Ishikawa (cell line): ENCODE measurements at regions not wholly inside any gene's neighbourhood (a gene's known extent, or its start where the extent isn't known, plus 50 kb on each side); places are given as distances from the start of the nearest gene placed in this dataset.

ENCODE experiments used
- CEBPB ChIP-seq: IDR thresholded peaks from 2 replicates; pipeline ENCODE4 v1.6.1; 2012
- CREB1 ChIP-seq: IDR thresholded peaks from 2 replicates; pipeline ENCODE4 v1.6.1; 2012; ENCODE audit warnings: low read depth
- EGR1 ChIP-seq: IDR thresholded peaks from 2 replicates; pipeline ENCODE4 v1.6.1; 2012
- EP300 ChIP-seq: IDR thresholded peaks from 2 replicates; pipeline ENCODE4 v1.6.1; 2012; ENCODE audit warnings: borderline replicate concordance
- FOXM1 ChIP-seq: IDR thresholded peaks from 2 replicates; pipeline ENCODE4 v1.6.1; 2012; ENCODE audit warnings: low read depth, borderline replicate concordance
- MAX ChIP-seq: IDR thresholded peaks from 2 replicates; pipeline ENCODE4 v1.6.1; 2012
- NFIC ChIP-seq: IDR thresholded peaks from 2 replicates; pipeline ENCODE4 v1.6.1; 2012
- RAD21 ChIP-seq: IDR thresholded peaks from 2 replicates; pipeline ENCODE4 v1.6.1; 2012; ENCODE audit warnings: low read depth
- TAF1 ChIP-seq: IDR thresholded peaks from 2 replicates; pipeline ENCODE4 v1.6.1; 2012; ENCODE audit warnings: low read depth, mild to moderate bottlenecking
- TCF12 ChIP-seq: IDR thresholded peaks from 2 replicates; pipeline ENCODE4 v1.6.1; 2012; ENCODE audit warnings: low read depth
- TEAD4 ChIP-seq: IDR thresholded peaks from 2 replicates; pipeline ENCODE4 v1.6.1; 2012
- YY1 ChIP-seq: IDR thresholded peaks from 2 replicates; pipeline ENCODE4 v1.6.1; 2012; ENCODE audit warnings: low read depth
- ZBTB7A ChIP-seq: IDR thresholded peaks from 2 replicates; pipeline ENCODE4 v1.6.1; 2012; ENCODE audit warnings: low read depth
- TF ChIP-seq, protein P1 (sequence below): IDR thresholded peaks from 2 replicates; pipeline ENCODE4 v1.6.1; 2012
- TF ChIP-seq, protein P2 (sequence below): IDR thresholded peaks from 2 replicates; pipeline ENCODE4 v1.6.1; 2012; ENCODE audit warnings: low read depth, mild to moderate bottlenecking

GRCh38 chr2:21294446-21294845, 170.7 kb downstream of the TDRD15 start:
- TF ChIP-seq TCF12 (no peak), CREB1 (no peak), YY1 (no peak), CEBPB (no peak), EGR1 (no peak), TEAD4 (no peak), FOXM1 (no peak), ZBTB7A (no peak), NFIC (no peak), MAX (no peak), TAF1 (no peak), EP300 (no peak), RAD21 (no peak)
- TF ChIP-seq, protein P1, sequence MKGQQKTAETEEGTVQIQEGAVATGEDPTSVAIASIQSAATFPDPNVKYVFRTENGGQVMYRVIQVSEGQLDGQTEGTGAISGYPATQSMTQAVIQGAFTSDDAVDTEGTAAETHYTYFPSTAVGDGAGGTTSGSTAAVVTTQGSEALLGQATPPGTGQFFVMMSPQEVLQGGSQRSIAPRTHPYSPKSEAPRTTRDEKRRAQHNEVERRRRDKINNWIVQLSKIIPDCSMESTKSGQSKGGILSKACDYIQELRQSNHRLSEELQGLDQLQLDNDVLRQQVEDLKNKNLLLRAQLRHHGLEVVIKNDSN = no peak
- TF ChIP-seq, protein P2, sequence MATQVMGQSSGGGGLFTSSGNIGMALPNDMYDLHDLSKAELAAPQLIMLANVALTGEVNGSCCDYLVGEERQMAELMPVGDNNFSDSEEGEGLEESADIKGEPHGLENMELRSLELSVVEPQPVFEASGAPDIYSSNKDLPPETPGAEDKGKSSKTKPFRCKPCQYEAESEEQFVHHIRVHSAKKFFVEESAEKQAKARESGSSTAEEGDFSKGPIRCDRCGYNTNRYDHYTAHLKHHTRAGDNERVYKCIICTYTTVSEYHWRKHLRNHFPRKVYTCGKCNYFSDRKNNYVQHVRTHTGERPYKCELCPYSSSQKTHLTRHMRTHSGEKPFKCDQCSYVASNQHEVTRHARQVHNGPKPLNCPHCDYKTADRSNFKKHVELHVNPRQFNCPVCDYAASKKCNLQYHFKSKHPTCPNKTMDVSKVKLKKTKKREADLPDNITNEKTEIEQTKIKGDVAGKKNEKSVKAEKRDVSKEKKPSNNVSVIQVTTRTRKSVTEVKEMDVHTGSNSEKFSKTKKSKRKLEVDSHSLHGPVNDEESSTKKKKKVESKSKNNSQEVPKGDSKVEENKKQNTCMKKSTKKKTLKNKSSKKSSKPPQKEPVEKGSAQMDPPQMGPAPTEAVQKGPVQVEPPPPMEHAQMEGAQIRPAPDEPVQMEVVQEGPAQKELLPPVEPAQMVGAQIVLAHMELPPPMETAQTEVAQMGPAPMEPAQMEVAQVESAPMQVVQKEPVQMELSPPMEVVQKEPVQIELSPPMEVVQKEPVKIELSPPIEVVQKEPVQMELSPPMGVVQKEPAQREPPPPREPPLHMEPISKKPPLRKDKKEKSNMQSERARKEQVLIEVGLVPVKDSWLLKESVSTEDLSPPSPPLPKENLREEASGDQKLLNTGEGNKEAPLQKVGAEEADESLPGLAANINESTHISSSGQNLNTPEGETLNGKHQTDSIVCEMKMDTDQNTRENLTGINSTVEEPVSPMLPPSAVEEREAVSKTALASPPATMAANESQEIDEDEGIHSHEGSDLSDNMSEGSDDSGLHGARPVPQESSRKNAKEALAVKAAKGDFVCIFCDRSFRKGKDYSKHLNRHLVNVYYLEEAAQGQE = no peak

DNA sequence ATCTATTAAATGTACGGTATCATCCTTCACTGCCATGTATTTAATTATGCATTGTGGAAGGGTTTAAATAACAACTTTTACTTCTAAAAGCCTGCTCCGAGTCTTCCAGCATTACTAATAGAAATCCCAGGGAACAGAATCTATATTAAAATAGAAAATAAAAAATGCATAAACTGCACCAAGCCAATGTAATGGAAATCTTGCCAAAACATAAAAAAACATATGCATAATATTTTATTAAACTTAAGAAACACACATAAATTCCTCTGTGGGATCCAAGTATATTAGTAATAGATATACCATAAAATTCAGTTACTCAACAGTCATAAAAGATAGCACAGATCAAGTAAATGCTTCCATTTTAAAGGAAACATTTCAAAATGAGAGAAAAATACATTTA, 175.6 kb downstream of the TDRD15 start:
- TF ChIP-seq ZBTB7A (no peak), RAD21 (no peak), EGR1 (no peak), NFIC (no peak), EP300 (no peak), YY1 (no peak), CREB1 (no peak), FOXM1 (no peak)

DNA sequence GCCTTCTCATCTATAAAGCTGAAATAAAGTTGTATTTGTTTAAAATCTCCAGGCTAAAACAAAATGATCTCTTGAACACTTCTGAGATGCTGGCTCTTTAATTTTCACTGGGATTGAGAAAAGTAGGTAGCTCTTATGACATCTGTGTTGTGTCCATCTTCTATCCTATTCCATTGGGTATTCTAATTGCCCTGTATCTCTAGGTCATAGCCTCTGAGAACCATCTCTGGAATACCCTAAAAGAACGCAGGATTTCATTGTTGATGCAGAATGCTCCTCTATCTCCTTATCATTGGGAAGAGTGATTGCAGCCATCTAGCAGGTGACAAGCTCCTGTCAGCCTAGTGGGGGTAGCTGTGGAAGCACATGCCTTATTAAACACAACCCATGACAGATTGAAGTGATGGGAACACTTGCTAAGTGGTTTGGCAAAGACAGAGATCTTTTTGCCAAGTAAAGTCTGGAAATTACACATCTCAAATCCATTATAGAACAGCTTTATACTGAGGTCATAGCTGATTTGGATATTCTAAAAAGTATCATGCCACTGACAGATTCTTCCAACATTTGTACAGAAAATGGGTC, 178.2 kb downstream of the TDRD15 start:
- no peak for TF ChIP-seq TAF1
- TF ChIP-seq TEAD4 = no peak
- TF ChIP-seq EP300 = no peak
- no peak for TF ChIP-seq FOXM1
- no peak for TF ChIP-seq RAD21
- no peak for TF ChIP-seq YY1
- TF ChIP-seq EGR1 = no peak
- TF ChIP-seq CEBPB = no peak
- TF ChIP-seq, protein P1 = no peak
- TF ChIP-seq TCF12 = no peak
- no peak for TF ChIP-seq ZBTB7A
- no peak for TF ChIP-seq CREB1
- no peak for TF ChIP-seq NFIC
- no peak for TF ChIP-seq MAX

GRCh38 chr2:21303876-21304275, 180.1 kb downstream of the TDRD15 start:
- TF ChIP-seq YY1 (no peak), TCF12 (no peak), EGR1 (no peak), ZBTB7A (no peak), MAX (no peak), EP300 (no peak), CREB1 (no peak), TAF1 (no peak), NFIC (no peak)
- TF ChIP-seq, protein P2 = no peak
- TF ChIP-seq, protein P1 = no peak

GRCh38 chr2:21305581-21305980, 181.8 kb downstream of the TDRD15 start:
- TF ChIP-seq FOXM1 = no peak
- no peak for TF ChIP-seq TCF12
- TF ChIP-seq, protein P2 = no peak
- TF ChIP-seq RAD21 = no peak
- TF ChIP-seq MAX = no peak
- no peak for TF ChIP-seq TEAD4
- no peak for TF ChIP-seq YY1
- no peak for TF ChIP-seq TAF1
- TF ChIP-seq EGR1 = no peak
